ENCODE measurements at regions not wholly inside any gene's neighbourhood (a gene's known extent, or its start where the extent isn't known, plus 50 kb on each side); places are given as distances from the start of the nearest gene placed in this dataset.

GRCh38 chr10:23675585-23675984 lies 236.7 kb downstream of the OTUD1 start:
- no peak overlapping the region for H3K27ac Mint-ChIP-seq (ENCODE audit: unreplicated experiment)
- H3K36me3 Mint-ChIP-seq (ENCODE audit: unreplicated experiment): no peaks in the 10 kb centered on the region
- peaks cover 20% of the 10 kb centered on the region for H3K9me3 Mint-ChIP-seq (ENCODE audit: unreplicated experiment)
- no peak for DNase-seq (ENCODE audit: extremely low spot score, unreplicated experiment)
- no peaks in the 10 kb centered on the region for H3K27me3 Mint-ChIP-seq (ENCODE audit: unreplicated experiment)
- no peak for TF ChIP-seq CTCF (IDR thresholded peaks at IDR 0.05)
- H3K4me3 Mint-ChIP-seq (ENCODE audit: unreplicated experiment): no peak overlapping the region
- H3K4me1 Mint-ChIP-seq (ENCODE audit: unreplicated experiment): no peaks in the 10 kb centered on the region

DNA sequence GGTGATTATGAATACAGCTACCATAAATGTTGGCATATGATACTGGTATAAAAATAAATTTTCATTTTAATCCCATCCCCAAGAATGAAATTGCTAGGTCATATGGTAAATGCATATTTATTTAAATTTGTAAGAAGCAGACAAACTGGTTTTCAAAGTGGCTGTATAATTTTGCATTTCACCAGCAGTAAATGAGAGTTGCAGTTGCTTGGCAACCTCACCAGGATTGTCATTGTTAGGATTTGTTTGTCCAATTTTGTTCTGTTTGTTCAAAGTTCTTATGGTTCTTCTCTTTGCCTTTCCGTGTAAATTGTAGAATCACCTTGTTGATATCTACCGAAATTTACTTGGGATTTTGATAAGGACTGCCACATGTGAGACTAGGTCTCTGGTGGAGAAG lies 237.4 kb downstream of the OTUD1 start:
- H3K4me1 Mint-ChIP-seq (ENCODE audit: unreplicated experiment): no peaks in the 10 kb centered on the region
- no peak for TF ChIP-seq CTCF (IDR thresholded peaks at IDR 0.05)
- H3K27me3 Mint-ChIP-seq (ENCODE audit: unreplicated experiment): no peaks in the 10 kb centered on the region
- no peak overlapping the region for H3K4me3 Mint-ChIP-seq (ENCODE audit: unreplicated experiment)
- H3K36me3 Mint-ChIP-seq (ENCODE audit: unreplicated experiment): no peaks in the 10 kb centered on the region
- no peak overlapping the region for H3K27ac Mint-ChIP-seq (ENCODE audit: unreplicated experiment)
- peaks cover 20% of the 10 kb centered on the region for H3K9me3 Mint-ChIP-seq (ENCODE audit: unreplicated experiment)
- no peak for DNase-seq (ENCODE audit: extremely low spot score, unreplicated experiment)

DNA sequence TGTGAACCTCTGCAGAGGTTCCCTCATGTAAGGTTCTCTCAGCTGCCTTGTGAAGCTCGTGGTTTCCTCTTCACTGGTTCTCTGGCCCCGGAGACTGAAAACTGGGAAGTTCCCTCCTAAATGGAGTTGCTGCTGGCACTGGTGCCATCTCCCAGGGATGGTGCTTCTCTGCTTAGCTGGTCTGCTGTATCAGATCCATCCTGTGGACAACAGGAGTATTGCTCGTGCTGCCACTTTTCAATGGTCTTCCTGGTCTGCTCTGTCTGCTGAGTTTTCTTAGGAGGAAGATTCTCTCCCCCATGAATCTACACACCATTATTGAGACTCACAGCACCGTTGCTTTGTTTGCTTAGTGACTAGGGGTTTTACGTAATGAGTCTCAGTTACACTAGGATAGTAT lies 247.8 kb downstream of the OTUD1 start:
- Mint-ChIP-seq H3K4me1 (ENCODE audit: unreplicated experiment) (no peaks in the 10 kb centered on the region), H3K9me3 (ENCODE audit: unreplicated experiment) (no peaks in the 10 kb centered on the region), H3K4me3 (ENCODE audit: unreplicated experiment) (no peak overlapping the region), H3K27ac (ENCODE audit: unreplicated experiment) (no peak overlapping the region), H3K27me3 (ENCODE audit: unreplicated experiment) (no peaks in the 10 kb centered on the region), H3K36me3 (ENCODE audit: unreplicated experiment) (no peaks in the 10 kb centered on the region)
- no peak for TF ChIP-seq CTCF (IDR thresholded peaks at IDR 0.05)
- no peak for DNase-seq (ENCODE audit: extremely low spot score, unreplicated experiment)

DNA sequence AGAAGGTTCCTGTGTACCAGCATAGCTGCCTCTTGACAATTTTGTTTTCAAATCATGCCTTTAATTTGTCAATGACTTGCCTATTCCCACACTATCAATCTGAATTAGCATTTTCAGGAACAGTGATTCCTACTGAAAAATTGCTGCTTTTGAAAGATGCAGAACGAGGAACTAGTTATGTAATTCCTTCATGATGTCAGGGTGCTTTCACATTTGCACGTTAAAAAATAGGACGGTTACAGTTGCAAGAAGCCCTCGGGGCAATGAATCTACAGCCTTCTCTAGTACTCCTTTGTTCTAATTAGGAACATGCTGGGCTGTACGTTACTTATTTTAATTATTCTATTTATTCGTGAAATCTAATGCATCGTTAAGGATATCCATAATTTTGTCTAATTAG lies 253.9 kb downstream of the OTUD1 start:
- Mint-ChIP-seq H3K36me3 (ENCODE audit: unreplicated experiment) (no peaks in the 10 kb centered on the region), H3K9me3 (ENCODE audit: unreplicated experiment) (no peaks in the 10 kb centered on the region), H3K27me3 (ENCODE audit: unreplicated experiment) (peaks cover 41% of the 10 kb centered on the region), H3K4me3 (ENCODE audit: unreplicated experiment) (no peak overlapping the region), H3K27ac (ENCODE audit: unreplicated experiment) (no peak overlapping the region), H3K4me1 (ENCODE audit: unreplicated experiment) (peaks cover 3% of the 10 kb centered on the region)
- no peak for DNase-seq (ENCODE audit: extremely low spot score, unreplicated experiment)
- no peak for TF ChIP-seq CTCF (IDR thresholded peaks at IDR 0.05)

DNA sequence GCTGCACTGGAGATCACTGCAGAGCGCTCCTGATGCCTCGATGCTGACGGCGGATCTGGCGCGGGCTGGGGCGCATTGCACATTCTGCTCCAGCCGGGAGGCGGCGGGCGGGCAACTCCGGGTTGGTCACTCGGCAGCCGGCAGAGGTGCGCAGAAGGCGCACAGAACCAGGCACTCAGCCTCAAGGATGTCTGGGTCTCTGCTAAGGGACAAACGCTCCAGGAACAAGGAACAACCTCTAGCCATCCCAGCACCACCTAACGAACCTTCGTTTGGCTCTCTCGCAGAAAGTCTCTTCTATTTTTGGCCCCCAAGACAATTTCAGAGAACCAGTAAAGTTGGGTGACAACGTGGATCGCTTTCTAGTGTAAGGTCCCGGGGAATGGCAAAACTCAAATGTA lies 254.6 kb downstream of the OTUD1 start:
- H3K27ac Mint-ChIP-seq (ENCODE audit: unreplicated experiment): no peak overlapping the region
- no peaks in the 10 kb centered on the region for H3K9me3 Mint-ChIP-seq (ENCODE audit: unreplicated experiment)
- no peak for TF ChIP-seq CTCF (IDR thresholded peaks at IDR 0.05)
- H3K27me3 Mint-ChIP-seq (ENCODE audit: unreplicated experiment): peaks cover 41% of the 10 kb centered on the region
- H3K36me3 Mint-ChIP-seq (ENCODE audit: unreplicated experiment): no peaks in the 10 kb centered on the region
- peaks cover 3% of the 10 kb centered on the region for H3K4me1 Mint-ChIP-seq (ENCODE audit: unreplicated experiment)
- no peak for DNase-seq (ENCODE audit: extremely low spot score, unreplicated experiment)
- H3K4me3 Mint-ChIP-seq (ENCODE audit: unreplicated experiment): no peak overlapping the region

All from osteocyte (in vitro differentiated cells).